ENCODE measurements at regions not wholly inside any gene's neighbourhood (a gene's known extent, or its start where the extent isn't known, plus 50 kb on each side); places are given as distances from the start of the nearest gene placed in this dataset.

GRCh38 chr15:46701896-46702295 lies 1015.4 kb upstream of the SEMA6D start:
- TF ChIP-seq POLR2AphosphoS5 (IDR thresholded peaks at IDR 0.05; ENCODE audit: low read depth, low read length) (no peak), SPI1 (IDR thresholded peaks at IDR 0.05; ENCODE audit: low read depth, low read length) (no peak), POU2F2 (IDR thresholded peaks at IDR 0.05; ENCODE audit: low read depth, low read length) (no peak), TAF1 (IDR thresholded peaks at IDR 0.05; ENCODE audit: low read depth, low read length) (no peak), POLR2A (IDR thresholded peaks at IDR 0.05; ENCODE audit: low read depth, low read length) (no peak), PAX5 (IDR thresholded peaks at IDR 0.05; ENCODE audit: insufficient read depth, low read length, severe bottlenecking) (no peak)
- FAIRE-seq, result no peak

GRCh38 chr15:46703020-46703861 lies 1014.1 kb upstream of the SEMA6D start:
- peak; percentile 31 for FAIRE-seq
- no peak for DNase-seq (ENCODE audit: insufficient read length, low spot score)
- TF ChIP-seq PAX5 (IDR thresholded peaks at IDR 0.05; ENCODE audit: insufficient read depth, low read length, severe bottlenecking) (no peak), SPI1 (IDR thresholded peaks at IDR 0.05; ENCODE audit: low read depth, low read length) (0 out of 2 replicates have a peak, but pooled peaks have one; percentile 16), POU2F2 (IDR thresholded peaks at IDR 0.05; ENCODE audit: low read depth, low read length) (no peak)

More at GRCh38 chr15:46701896-46702295, 1015.4 kb upstream of the SEMA6D start:
- no peak for DNase-seq (ENCODE audit: insufficient read length, low spot score)

GRCh38 chr15:46703871-46704637 lies 1013.3 kb upstream of the SEMA6D start:
- FAIRE-seq, result no peak
- DNase-seq (ENCODE audit: insufficient read length, low spot score), result no peak

GRCh38 chr15:46707452-46707851 lies 1009.9 kb upstream of the SEMA6D start:
- no peak for DNase-seq (ENCODE audit: insufficient read length, low spot score)
- TF ChIP-seq POU2F2 (IDR thresholded peaks at IDR 0.05; ENCODE audit: low read depth, low read length) (no peak), TAF1 (IDR thresholded peaks at IDR 0.05; ENCODE audit: low read depth, low read length) (no peak)
- no peak for FAIRE-seq

More at GRCh38 chr15:46703871-46704637, 1013.3 kb upstream of the SEMA6D start:
- TF ChIP-seq SPI1 (IDR thresholded peaks at IDR 0.05; ENCODE audit: low read depth, low read length) (no peak), POU2F2 (IDR thresholded peaks at IDR 0.05; ENCODE audit: low read depth, low read length) (no peak), TAF1 (IDR thresholded peaks at IDR 0.05; ENCODE audit: low read depth, low read length) (no peak), PAX5 (IDR thresholded peaks at IDR 0.05; ENCODE audit: insufficient read depth, low read length, severe bottlenecking) (no peak), POLR2AphosphoS5 (IDR thresholded peaks at IDR 0.05; ENCODE audit: low read depth, low read length) (no peak), POLR2A (IDR thresholded peaks at IDR 0.05; ENCODE audit: low read depth, low read length) (no peak)

GRCh38 chr15:46708226-46708625 lies 1009.1 kb upstream of the SEMA6D start:
- FAIRE-seq, result no peak

GRCh38 chr15:46709460-46710083 lies 1007.7 kb upstream of the SEMA6D start:
- TF ChIP-seq SPI1 (IDR thresholded peaks at IDR 0.05; ENCODE audit: low read depth, low read length) (no peak), POLR2A (IDR thresholded peaks at IDR 0.05; ENCODE audit: low read depth, low read length) (no peak), TAF1 (IDR thresholded peaks at IDR 0.05; ENCODE audit: low read depth, low read length) (no peak), PAX5 (IDR thresholded peaks at IDR 0.05; ENCODE audit: insufficient read depth, low read length, severe bottlenecking) (no peak), POLR2AphosphoS5 (IDR thresholded peaks at IDR 0.05; ENCODE audit: low read depth, low read length) (no peak), POU2F2 (IDR thresholded peaks at IDR 0.05; ENCODE audit: low read depth, low read length) (no peak)
- DNase-seq (ENCODE audit: insufficient read length, low spot score) (no peak), FAIRE-seq (no peak)

More at GRCh38 chr15:46708226-46708625, 1009.1 kb upstream of the SEMA6D start:
- DNase-seq (ENCODE audit: insufficient read length, low spot score), result no peak
- no peak for TF ChIP-seq POU2F2 (IDR thresholded peaks at IDR 0.05; ENCODE audit: low read depth, low read length)
- no peak for TF ChIP-seq PAX5 (IDR thresholded peaks at IDR 0.05; ENCODE audit: insufficient read depth, low read length, severe bottlenecking)
- TF ChIP-seq POLR2A (IDR thresholded peaks at IDR 0.05; ENCODE audit: low read depth, low read length), result no peak
- TF ChIP-seq TAF1 (IDR thresholded peaks at IDR 0.05; ENCODE audit: low read depth, low read length), result no peak
- TF ChIP-seq SPI1 (IDR thresholded peaks at IDR 0.05; ENCODE audit: low read depth, low read length), result no peak
- no peak for TF ChIP-seq POLR2AphosphoS5 (IDR thresholded peaks at IDR 0.05; ENCODE audit: low read depth, low read length)

GRCh38 chr15:46710401-46710960 lies 1006.8 kb upstream of the SEMA6D start:
- TF ChIP-seq POLR2A (IDR thresholded peaks at IDR 0.05; ENCODE audit: low read depth, low read length) (no peak), TAF1 (IDR thresholded peaks at IDR 0.05; ENCODE audit: low read depth, low read length) (no peak), POLR2AphosphoS5 (IDR thresholded peaks at IDR 0.05; ENCODE audit: low read depth, low read length) (no peak), SPI1 (IDR thresholded peaks at IDR 0.05; ENCODE audit: low read depth, low read length) (no peak), POU2F2 (IDR thresholded peaks at IDR 0.05; ENCODE audit: low read depth, low read length) (no peak), PAX5 (IDR thresholded peaks at IDR 0.05; ENCODE audit: insufficient read depth, low read length, severe bottlenecking) (no peak)
- DNase-seq (ENCODE audit: insufficient read length, low spot score) (no peak), FAIRE-seq (no peak)

GRCh38 chr15:46713045-46713444 lies 1004.3 kb upstream of the SEMA6D start:
- FAIRE-seq (no peak), DNase-seq (ENCODE audit: insufficient read length, low spot score) (no peak)
- TF ChIP-seq POLR2AphosphoS5 (IDR thresholded peaks at IDR 0.05; ENCODE audit: low read depth, low read length) (no peak), POU2F2 (IDR thresholded peaks at IDR 0.05; ENCODE audit: low read depth, low read length) (no peak), PAX5 (IDR thresholded peaks at IDR 0.05; ENCODE audit: insufficient read depth, low read length, severe bottlenecking) (no peak), TAF1 (IDR thresholded peaks at IDR 0.05; ENCODE audit: low read depth, low read length) (no peak), SPI1 (IDR thresholded peaks at IDR 0.05; ENCODE audit: low read depth, low read length) (no peak), POLR2A (IDR thresholded peaks at IDR 0.05; ENCODE audit: low read depth, low read length) (no peak)

GRCh38 chr15:46714950-46715349 lies 1002.4 kb upstream of the SEMA6D start:
- no peak for TF ChIP-seq POLR2AphosphoS5 (IDR thresholded peaks at IDR 0.05; ENCODE audit: low read depth, low read length)
- TF ChIP-seq PAX5 (IDR thresholded peaks at IDR 0.05; ENCODE audit: insufficient read depth, low read length, severe bottlenecking), result no peak
- no peak for DNase-seq (ENCODE audit: insufficient read length, low spot score)
- FAIRE-seq, result no peak
